ENCODE measurements at regions not wholly inside any gene's neighbourhood (a gene's known extent, or its start where the extent isn't known, plus 50 kb on each side); places are given as distances from the start of the nearest gene placed in this dataset.
"Not testable (repeated sequence)": the region's sequence is repeated elsewhere in the genome, so short reads cannot be mapped to it uniquely, and the experiment has no call there.

- intact Hi-C loops (cut with micrococcal nuclease): no loop called here
- Mint-ChIP-seq H3K4me3 (ENCODE audit: low read depth) (no peak overlapping the region), H3K27ac (no peak overlapping the region), H3K9me3 (peaks cover 6% of the 10 kb centered on the region), H3K4me1 (ENCODE audit: low read depth) (no peaks in the 10 kb centered on the region), H3K36me3 (ENCODE audit: low read depth) (no peaks in the 10 kb centered on the region), H3K27me3 (ENCODE audit: low read depth) (no peaks in the 10 kb centered on the region)
- DNase-seq (ENCODE audit: low spot score): no peak
These were observed 279.4 kb upstream of the SPTLC3 start for GRCh38 chr20:12729326-12729725.

DNA sequence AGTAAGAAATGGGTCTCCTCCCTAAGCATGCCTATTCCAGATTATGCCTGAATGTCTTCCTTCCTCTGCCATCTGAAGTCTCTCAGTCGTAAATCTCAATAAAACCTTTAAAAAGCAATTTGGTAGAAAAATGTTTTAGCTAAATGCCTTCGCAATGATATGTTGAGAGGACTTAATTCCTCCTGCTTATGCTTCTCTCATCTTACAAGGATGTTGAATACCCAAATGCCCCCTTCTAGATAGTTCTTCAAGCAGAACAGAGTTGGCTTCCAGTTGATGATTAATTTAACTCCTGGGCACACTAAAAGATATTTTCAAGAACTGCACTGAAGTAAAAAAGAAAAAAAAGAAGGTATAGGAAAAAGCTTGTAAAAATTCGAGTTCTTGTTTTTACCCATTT lies 275.0 kb upstream of the SPTLC3 start:
- intact Hi-C loops (cut with micrococcal nuclease): no loop called here
- no peak overlapping the region for H3K4me3 Mint-ChIP-seq (ENCODE audit: low read depth)
- H3K9me3 Mint-ChIP-seq: peaks cover 10% of the 10 kb centered on the region
- H3K27ac Mint-ChIP-seq: no peak overlapping the region
- H3K4me1 Mint-ChIP-seq (ENCODE audit: low read depth): no peaks in the 10 kb centered on the region
- no peak for DNase-seq (ENCODE audit: low spot score)
- H3K27me3 Mint-ChIP-seq (ENCODE audit: low read depth): no peaks in the 10 kb centered on the region
- H3K36me3 Mint-ChIP-seq (ENCODE audit: low read depth): no peaks in the 10 kb centered on the region

DNA sequence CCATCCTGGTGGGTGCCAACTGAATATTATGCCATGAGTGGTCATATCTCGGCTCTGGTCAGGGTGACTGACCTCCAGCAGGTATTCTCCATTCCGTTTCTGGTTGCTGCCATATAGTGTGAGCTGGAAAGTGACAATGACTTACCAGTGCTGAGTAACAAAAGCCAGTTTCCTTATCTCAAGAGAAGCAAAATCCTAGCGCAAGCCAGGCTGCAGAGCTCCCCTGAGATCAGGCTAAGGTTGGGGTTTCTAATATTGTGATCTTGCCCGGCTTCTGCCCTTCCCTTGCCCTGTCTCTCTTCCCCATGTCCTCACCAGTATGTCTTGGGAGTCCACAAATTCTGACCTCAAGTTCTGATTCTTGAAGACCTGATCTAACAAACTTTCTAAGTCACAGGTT lies 271.3 kb upstream of the SPTLC3 start:
- no peaks in the 10 kb centered on the region for H3K36me3 Mint-ChIP-seq (ENCODE audit: low read depth)
- intact Hi-C loops (cut with micrococcal nuclease): no loop called here
- DNase-seq (ENCODE audit: low spot score): no peak
- no peaks in the 10 kb centered on the region for H3K4me1 Mint-ChIP-seq (ENCODE audit: low read depth)
- no peaks in the 10 kb centered on the region for H3K27me3 Mint-ChIP-seq (ENCODE audit: low read depth)
- peaks cover 15% of the 10 kb centered on the region for H3K9me3 Mint-ChIP-seq
- H3K27ac Mint-ChIP-seq: no peak overlapping the region
- no peak overlapping the region for H3K4me3 Mint-ChIP-seq (ENCODE audit: low read depth)

DNA sequence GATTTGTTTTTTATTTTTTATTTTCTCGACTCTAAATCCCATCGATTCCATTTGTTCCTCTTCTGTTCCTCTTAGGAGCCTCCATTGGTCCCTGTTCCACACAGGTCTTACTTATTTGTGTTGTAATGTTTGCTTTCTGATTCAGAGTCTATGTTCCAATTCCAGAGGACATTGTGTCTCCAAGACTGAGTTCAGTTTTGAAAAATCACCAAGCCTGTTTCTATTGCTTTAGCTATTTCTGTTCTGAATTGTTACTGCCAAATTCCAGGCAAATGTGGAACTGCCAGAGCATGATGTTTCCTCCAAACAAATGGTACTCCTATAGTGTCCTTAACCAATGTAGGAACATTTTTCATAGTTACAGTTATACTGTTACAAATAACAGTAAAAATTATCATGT lies 270.9 kb upstream of the SPTLC3 start:
- Mint-ChIP-seq H3K4me3 (ENCODE audit: low read depth) (no peak overlapping the region), H3K4me1 (ENCODE audit: low read depth) (no peaks in the 10 kb centered on the region), H3K9me3 (peaks cover 11% of the 10 kb centered on the region), H3K36me3 (ENCODE audit: low read depth) (no peaks in the 10 kb centered on the region), H3K27me3 (ENCODE audit: low read depth) (no peaks in the 10 kb centered on the region), H3K27ac (no peak overlapping the region)
- intact Hi-C loops (cut with micrococcal nuclease): no loop called here
- no peak for DNase-seq (ENCODE audit: low spot score)

- Mint-ChIP-seq H3K27ac (no peak overlapping the region), H3K4me1 (ENCODE audit: low read depth) (no peaks in the 10 kb centered on the region), H3K4me3 (ENCODE audit: low read depth) (no peak overlapping the region), H3K27me3 (ENCODE audit: low read depth) (no peaks in the 10 kb centered on the region), H3K9me3 (peaks cover 8% of the 10 kb centered on the region), H3K36me3 (ENCODE audit: low read depth) (no peaks in the 10 kb centered on the region)
- no peak for DNase-seq (ENCODE audit: low spot score)
- intact Hi-C loops (cut with micrococcal nuclease): no loop called here
These were observed 268.1 kb upstream of the SPTLC3 start for GRCh38 chr20:12740647-12741046.

- Mint-ChIP-seq H3K36me3 (ENCODE audit: low read depth) (no peaks in the 10 kb centered on the region), H3K9me3 (peaks cover 4% of the 10 kb centered on the region), H3K4me1 (ENCODE audit: low read depth) (no peaks in the 10 kb centered on the region), H3K27ac (no peak overlapping the region), H3K4me3 (ENCODE audit: low read depth) (no peak overlapping the region), H3K27me3 (ENCODE audit: low read depth) (no peaks in the 10 kb centered on the region)
- intact Hi-C loops (cut with micrococcal nuclease): no loop called here
- DNase-seq (ENCODE audit: low spot score): no peak
These were observed 264.7 kb upstream of the SPTLC3 start for GRCh38 chr20:12744037-12744436.

DNA sequence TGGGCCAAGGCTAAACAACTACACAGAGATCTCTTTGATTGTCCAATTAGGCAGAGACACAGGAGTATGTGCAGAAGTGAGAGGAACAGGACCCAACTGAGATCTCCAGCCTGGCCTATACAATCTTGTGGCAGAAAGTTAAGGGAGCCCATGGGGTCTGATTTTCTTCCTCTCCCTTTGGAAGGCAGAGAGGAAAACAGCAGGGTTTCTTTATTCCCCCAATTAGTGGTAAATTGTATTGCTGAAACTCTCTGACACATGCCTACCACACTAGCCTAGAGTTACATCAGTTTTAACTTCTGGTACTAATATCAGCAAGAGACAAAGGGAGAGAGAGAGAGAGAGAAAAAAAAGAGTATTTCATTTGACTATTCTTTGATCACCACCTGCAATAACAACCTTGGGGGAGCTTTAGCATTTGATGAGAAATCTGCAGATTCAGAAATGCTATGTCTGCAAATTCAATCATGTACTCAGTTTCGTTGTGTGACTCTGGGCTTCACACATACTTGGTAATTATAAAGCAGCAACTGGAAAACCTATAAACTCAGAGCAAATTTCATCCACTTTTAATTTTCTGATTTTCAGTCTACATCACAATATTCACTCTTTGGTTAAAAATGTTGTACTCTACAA lies 260.3 kb upstream of the SPTLC3 start:
- H3K9me3 Mint-ChIP-seq: peaks cover 9% of the 10 kb centered on the region
- H3K27me3 Mint-ChIP-seq (ENCODE audit: low read depth): no peaks in the 10 kb centered on the region
- H3K4me1 Mint-ChIP-seq (ENCODE audit: low read depth): no peaks in the 10 kb centered on the region
- no peak overlapping the region for H3K4me3 Mint-ChIP-seq (ENCODE audit: low read depth)
- no peak overlapping the region for H3K27ac Mint-ChIP-seq
- intact Hi-C loops (cut with micrococcal nuclease): no loop called here
- DNase-seq (ENCODE audit: low spot score): no peak
- no peaks in the 10 kb centered on the region for H3K36me3 Mint-ChIP-seq (ENCODE audit: low read depth)

DNA sequence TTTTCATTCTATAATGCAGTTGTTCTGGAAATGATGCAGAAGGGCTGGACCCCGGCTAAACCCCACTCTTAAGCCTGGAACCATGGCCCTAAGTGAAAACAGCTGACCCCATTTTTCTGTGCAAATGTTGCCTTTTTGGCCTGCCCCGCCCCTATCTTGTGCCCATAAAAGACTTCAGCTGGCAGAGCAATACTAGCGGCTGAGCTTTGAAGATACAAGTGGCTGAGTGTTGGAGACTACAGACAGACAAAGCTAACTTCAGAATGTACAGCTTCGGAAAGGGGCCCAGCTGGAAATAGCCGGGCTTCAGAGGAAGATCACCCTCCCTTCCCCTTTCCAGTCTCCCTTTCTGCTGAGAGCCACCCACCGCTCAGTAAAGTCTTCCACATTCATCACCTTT lies 258.6 kb upstream of the SPTLC3 start:
- DNase-seq (ENCODE audit: low spot score): no peak
- Mint-ChIP-seq H3K27ac (no peak overlapping the region), H3K4me1 (ENCODE audit: low read depth) (no peaks in the 10 kb centered on the region), H3K27me3 (ENCODE audit: low read depth) (no peaks in the 10 kb centered on the region), H3K9me3 (peaks cover 16% of the 10 kb centered on the region), H3K36me3 (ENCODE audit: low read depth) (no peaks in the 10 kb centered on the region), H3K4me3 (ENCODE audit: low read depth) (no peak overlapping the region)
- intact Hi-C loops (cut with micrococcal nuclease): no loop called here

DNA sequence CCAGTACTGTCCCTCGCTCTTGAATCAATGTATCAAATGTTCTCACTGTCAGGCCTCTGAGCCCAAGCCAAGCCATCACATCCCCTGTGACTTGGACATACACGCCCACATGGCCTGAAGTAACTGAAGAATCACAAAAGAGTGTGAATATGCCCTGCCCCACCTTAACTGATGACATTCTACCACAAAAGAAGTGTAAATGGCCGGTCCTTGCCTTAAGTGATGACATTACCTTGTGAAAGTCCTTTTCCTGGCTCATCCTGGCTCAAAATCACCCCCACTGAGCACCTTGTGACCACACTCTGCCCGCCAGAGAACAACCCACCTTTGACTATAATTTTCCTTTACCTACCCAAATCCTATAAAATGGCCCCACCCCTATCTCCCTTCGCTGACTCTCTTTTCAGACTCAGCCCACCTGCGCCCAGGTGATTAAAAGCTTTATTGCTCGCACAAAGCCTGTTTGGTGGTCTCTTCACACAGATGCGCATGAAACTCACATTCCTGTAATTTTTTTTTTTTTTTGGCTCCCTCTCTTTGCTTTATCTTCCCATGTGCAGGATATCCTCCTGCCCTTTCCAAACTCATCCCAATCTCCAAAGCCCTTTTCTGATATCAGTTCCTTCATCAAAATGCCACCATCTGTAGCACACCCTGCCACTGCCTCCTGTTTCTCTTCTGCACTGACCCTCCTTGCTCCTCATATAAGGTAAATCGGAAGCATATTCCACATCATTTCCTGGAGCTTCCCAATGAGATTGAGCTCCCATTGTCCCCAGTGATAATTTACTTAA lies 255.7 kb upstream of the SPTLC3 start:
- H3K36me3 Mint-ChIP-seq (ENCODE audit: low read depth); H3K27ac Mint-ChIP-seq; intact Hi-C loops (cut with micrococcal nuclease); H3K27me3 Mint-ChIP-seq (ENCODE audit: low read depth); DNase-seq (ENCODE audit: low spot score); H3K4me3 Mint-ChIP-seq (ENCODE audit: low read depth); H3K4me1 Mint-ChIP-seq (ENCODE audit: low read depth): not testable (repeated sequence)
- peaks cover 20% of the 10 kb centered on the region for H3K9me3 Mint-ChIP-seq

GRCh38 chr20:12753742-12754141 lies 255.0 kb upstream of the SPTLC3 start:
- DNase-seq (ENCODE audit: low spot score); H3K27ac Mint-ChIP-seq; intact Hi-C loops (cut with micrococcal nuclease); H3K36me3 Mint-ChIP-seq (ENCODE audit: low read depth); H3K4me1 Mint-ChIP-seq (ENCODE audit: low read depth); H3K4me3 Mint-ChIP-seq (ENCODE audit: low read depth); H3K27me3 Mint-ChIP-seq (ENCODE audit: low read depth): not testable (repeated sequence)
- H3K9me3 Mint-ChIP-seq: peaks cover 20% of the 10 kb centered on the region

GRCh38 chr20:12759493-12759892 lies 249.3 kb upstream of the SPTLC3 start:
- H3K4me1 Mint-ChIP-seq (ENCODE audit: low read depth); H3K27ac Mint-ChIP-seq; intact Hi-C loops (cut with micrococcal nuclease); H3K4me3 Mint-ChIP-seq (ENCODE audit: low read depth); H3K36me3 Mint-ChIP-seq (ENCODE audit: low read depth); DNase-seq (ENCODE audit: low spot score); H3K27me3 Mint-ChIP-seq (ENCODE audit: low read depth); H3K9me3 Mint-ChIP-seq: not testable (repeated sequence)

DNA sequence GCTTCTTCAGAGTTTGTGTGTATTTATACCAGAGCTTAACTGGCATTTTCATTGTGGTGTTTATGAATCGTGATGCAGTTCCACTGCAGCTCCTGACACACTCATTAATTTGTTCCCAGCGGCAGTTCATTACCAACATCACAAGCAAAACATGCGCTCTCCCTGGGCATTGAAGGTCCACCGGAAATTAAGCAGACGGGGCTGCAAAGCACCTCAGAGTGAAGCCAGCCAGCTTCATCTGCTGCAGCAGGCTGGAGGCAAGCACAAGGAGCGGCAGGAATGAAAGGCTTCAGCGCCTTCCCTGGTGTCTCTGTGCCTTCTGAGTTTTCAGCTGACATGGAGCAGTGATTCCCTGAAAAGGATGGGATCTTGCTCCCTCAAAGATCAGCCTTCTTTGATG lies 246.0 kb upstream of the SPTLC3 start:
- Mint-ChIP-seq H3K4me1 (ENCODE audit: low read depth) (no peaks in the 10 kb centered on the region), H3K9me3 (peaks cover under 1% of the 10 kb centered on the region), H3K4me3 (ENCODE audit: low read depth) (no peak overlapping the region), H3K27ac (no peak overlapping the region), H3K36me3 (ENCODE audit: low read depth) (no peaks in the 10 kb centered on the region), H3K27me3 (ENCODE audit: low read depth) (no peaks in the 10 kb centered on the region)
- intact Hi-C loops (cut with micrococcal nuclease): no loop called here
- no peak for DNase-seq (ENCODE audit: low spot score)

GRCh38 chr20:12763406-12763805 lies 245.4 kb upstream of the SPTLC3 start:
- Mint-ChIP-seq H3K27ac (no peak overlapping the region), H3K4me3 (ENCODE audit: low read depth) (no peak overlapping the region), H3K4me1 (ENCODE audit: low read depth) (no peaks in the 10 kb centered on the region), H3K36me3 (ENCODE audit: low read depth) (no peaks in the 10 kb centered on the region), H3K9me3 (no peaks in the 10 kb centered on the region), H3K27me3 (ENCODE audit: low read depth) (no peaks in the 10 kb centered on the region)
- no peak for DNase-seq (ENCODE audit: low spot score)
- intact Hi-C loops (cut with micrococcal nuclease): no loop called here
